Brain microvascular endothelial cell (primary cell): ENCODE measurements at regions not wholly inside any gene's neighbourhood (a gene's known extent, or its start where the extent isn't known, plus 50 kb on each side); places are given as distances from the start of the nearest gene placed in this dataset.

Source experiments
- DNase-seq: peaks from one replicate; pipeline ENCODE4 v3.0.0-alpha.2; 2020
- H3K27ac ChIP-seq: fragments of 250-450 bp; sonication (Bioruptor Pico); 2 replicates; pipeline ENCODE4 v1.5.1; 2020; ENCODE audit warnings: mild to moderate bottlenecking, moderate library complexity
- H3K27me3 ChIP-seq: fragments of 250-450 bp; sonication (Bioruptor Pico); replicated peaks from 2 replicates; pipeline ENCODE4 v1.5.1; 2020; ENCODE audit warnings: mild to moderate bottlenecking
- H3K36me3 ChIP-seq: fragments of 250-450 bp; sonication (Bioruptor Pico); replicated peaks from 2 replicates; pipeline ENCODE4 v1.5.1; 2020; ENCODE audit warnings: mild to moderate bottlenecking
- H3K4me3 ChIP-seq: 2 replicates; pipeline ENCODE4 v1.5.1; 2011; ENCODE audit warnings: low read depth, mild to moderate bottlenecking, control low read depth, low read length, moderate library complexity
- CTCF ChIP-seq: IDR thresholded peaks from 2 replicates; pipeline ENCODE4 v1.5.1; 2011; ENCODE audit warnings: low read depth, mild to moderate bottlenecking, moderate library complexity, low read length, control low read depth, inconsistent platforms; ENCODE audit errors: missing control alignments
- in situ Hi-C: cut with HindIII; loops from 2 replicates; pipeline ENCODE4 v1.10.0; 2017; ENCODE audit warnings: low sequenced_read_pairs, low pct_ligation_motif_present

DNA sequence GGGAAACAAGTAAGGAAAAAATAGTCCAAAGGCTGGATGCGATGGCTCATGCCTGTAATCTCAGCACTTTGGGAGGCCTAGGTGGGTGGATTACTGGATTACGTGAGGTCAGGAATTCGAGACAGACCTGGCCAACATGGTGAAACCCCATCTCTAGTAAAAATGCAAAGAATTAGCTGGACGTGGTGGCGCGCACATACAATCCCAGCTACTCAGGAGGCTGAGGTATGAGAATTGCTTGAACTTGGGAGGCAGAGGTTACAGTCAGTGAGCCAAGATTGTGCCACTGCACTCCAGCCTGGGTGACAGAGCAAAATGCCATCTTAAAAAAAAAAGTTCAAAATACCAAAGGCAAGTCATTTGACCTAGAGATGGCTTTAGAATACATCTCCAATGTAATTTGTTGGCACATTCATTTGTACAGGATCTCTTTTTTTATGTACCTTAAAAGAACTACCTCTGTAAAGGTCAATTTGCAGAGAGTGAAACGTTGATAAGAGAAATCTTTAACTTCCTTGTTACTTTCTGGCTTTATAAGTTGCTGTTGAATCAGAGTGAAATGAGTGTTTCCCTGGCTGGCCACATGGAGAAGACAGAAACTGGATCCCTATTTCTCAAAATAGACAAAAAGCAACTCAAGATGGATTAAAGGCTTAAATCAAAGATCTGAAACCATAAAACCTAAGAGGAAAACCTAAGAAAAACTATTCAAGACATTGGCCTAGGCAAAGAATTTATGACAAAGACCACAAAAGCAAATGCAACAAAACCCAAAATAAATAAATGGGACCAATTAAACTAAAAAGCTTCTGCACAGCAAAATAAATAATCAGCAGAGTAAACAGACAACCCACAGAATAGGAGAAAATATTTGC lies 260.7 kb downstream of the KLF6 start:
- in situ Hi-C loops, result no loop called here
- H3K27ac ChIP-seq, result no peak overlapping the region
- no peak for DNase-seq
- no peaks in the 10 kb centered on the region for H3K27me3 ChIP-seq
- no peak overlapping the region for H3K4me3 ChIP-seq
- TF ChIP-seq CTCF, result no peak
- H3K36me3 ChIP-seq, result no peaks in the 10 kb centered on the region

- in situ Hi-C loops, result no loop called here
- no peak overlapping the region for H3K27ac ChIP-seq
- no peak for TF ChIP-seq CTCF
- H3K4me3 ChIP-seq, result no peak overlapping the region
- no peaks in the 10 kb centered on the region for H3K27me3 ChIP-seq
- DNase-seq, result no peak
- H3K36me3 ChIP-seq, result no peaks in the 10 kb centered on the region
Measured at GRCh38 chr10:3523309-3524050, 261.5 kb downstream of the KLF6 start.

DNA sequence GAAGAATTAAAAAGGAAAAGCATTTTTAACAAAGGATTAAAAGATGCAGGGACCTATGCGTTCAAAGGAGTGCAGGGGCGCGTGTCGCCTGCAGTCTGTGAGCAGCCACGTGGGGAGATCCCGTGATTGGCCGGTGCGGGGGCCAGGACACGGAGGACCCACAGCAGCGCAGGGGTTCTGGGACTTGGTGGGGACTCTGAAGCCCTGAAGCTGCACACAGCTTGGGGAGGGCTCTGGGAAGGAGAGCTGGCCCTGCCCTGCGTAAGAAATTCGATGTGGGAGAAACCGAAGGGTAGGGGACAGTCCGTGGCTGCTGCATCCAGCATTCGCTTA lies 268.1 kb downstream of the KLF6 start:
- H3K36me3 ChIP-seq, result no peaks in the 10 kb centered on the region
- H3K4me3 ChIP-seq, result no peak overlapping the region
- H3K27ac ChIP-seq, result no peak overlapping the region
- in situ Hi-C loops, result no loop called here
- TF ChIP-seq CTCF, result no peak
- DNase-seq, result no peak
- no peaks in the 10 kb centered on the region for H3K27me3 ChIP-seq

DNA sequence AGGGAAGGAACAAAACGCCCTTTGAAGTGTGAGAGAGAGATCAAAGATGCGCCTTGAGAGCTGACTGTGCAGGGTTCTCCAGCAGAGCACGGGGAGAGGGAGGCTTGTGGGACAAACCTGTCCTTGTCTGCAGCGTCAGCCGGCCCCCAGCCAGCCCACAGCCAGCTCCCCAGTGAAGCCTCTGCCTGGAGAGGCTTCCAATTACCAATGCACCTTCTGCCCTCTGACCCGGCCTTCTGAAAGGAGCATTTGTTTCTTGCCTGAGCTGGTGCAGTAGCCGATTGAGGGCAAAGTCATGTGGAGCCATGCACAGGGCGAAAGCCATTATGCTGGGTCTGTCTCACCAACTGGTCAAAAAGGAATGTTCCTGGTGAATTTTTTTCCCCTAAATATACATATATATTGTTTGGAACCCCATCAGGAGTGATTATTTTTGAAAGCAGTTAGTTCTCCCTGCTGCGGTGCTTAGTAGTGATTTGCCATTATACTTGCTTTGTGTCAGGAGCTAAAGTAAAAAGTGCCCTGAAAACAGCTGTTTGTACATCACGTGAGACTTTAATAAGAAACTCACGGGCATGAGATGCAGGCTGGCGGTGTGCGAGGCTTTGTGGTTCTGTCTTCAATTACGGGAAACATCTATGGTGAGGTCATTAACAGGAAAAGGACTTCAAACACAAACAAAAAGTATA lies 268.6 kb downstream of the KLF6 start:
- in situ Hi-C loops, result no loop called here
- Histone ChIP-seq H3K4me3 (no peak overlapping the region), H3K36me3 (no peaks in the 10 kb centered on the region), H3K27me3 (no peaks in the 10 kb centered on the region), H3K27ac (no peak overlapping the region)
- no peak for DNase-seq
- TF ChIP-seq CTCF, result no peak

DNA sequence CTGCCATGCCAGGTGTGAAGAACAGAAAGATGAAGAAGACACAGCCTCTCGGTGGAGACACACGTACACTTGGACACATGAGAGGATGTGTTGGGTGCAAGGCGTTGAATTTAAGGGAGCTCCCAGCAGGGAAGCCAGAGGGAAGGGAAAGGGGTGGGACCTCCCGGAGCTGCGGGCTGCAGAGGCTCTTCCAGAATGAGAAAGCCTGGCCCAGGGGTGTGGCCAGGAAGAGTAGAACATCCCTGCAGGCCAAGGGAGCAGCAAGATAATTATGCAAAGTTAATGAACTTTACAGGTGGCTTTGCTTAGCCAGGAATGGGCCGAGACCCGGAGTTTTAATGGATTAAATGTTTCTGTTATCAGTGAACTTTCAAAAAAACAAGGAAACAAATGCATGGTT lies 270.3 kb downstream of the KLF6 start:
- in situ Hi-C loops, result no loop called here
- DNase-seq, result no peak
- Histone ChIP-seq H3K27me3 (no peaks in the 10 kb centered on the region), H3K27ac (no peak overlapping the region), H3K36me3 (no peaks in the 10 kb centered on the region), H3K4me3 (no peak overlapping the region)
- TF ChIP-seq CTCF, result no peak
